D341Med (cell line): ENCODE measurements at regions not wholly inside any gene's neighbourhood (a gene's known extent, or its start where the extent isn't known, plus 50 kb on each side); places are given as distances from the start of the nearest gene placed in this dataset.

Experiments used
- DNase-seq: peaks from one replicate; pipeline ENCODE4 v3.0.0; 2012; ENCODE audit warnings: low spot score

GRCh38 chr12:14275886-14276285, 89.6 kb upstream of the ATF7IP start:
- no peak for DNase-seq

GRCh38 chr12:14278294-14278953, 87.1 kb upstream of the ATF7IP start:
- no peak for DNase-seq

GRCh38 chr12:14279845-14280244, 85.6 kb upstream of the ATF7IP start:
- no peak for DNase-seq

- DNase-seq: no peak
These were observed 84.6 kb upstream of the ATF7IP start for GRCh38 chr12:14280921-14281320.

GRCh38 chr12:14281539-14281938, 83.9 kb upstream of the ATF7IP start:
- no peak for DNase-seq

GRCh38 chr12:14283489-14284144, 81.9 kb upstream of the ATF7IP start:
- DNase-seq: no peak

- no peak for DNase-seq
These were observed 81.2 kb upstream of the ATF7IP start for GRCh38 chr12:14284184-14284722.

- DNase-seq: no peak
These were observed 75.9 kb upstream of the ATF7IP start for GRCh38 chr12:14289601-14290000.

- DNase-seq: no peak
These were observed 74.5 kb upstream of the ATF7IP start for GRCh38 chr12:14290951-14291350.

GRCh38 chr12:14303661-14304155, 61.8 kb upstream of the ATF7IP start:
- no peak for DNase-seq

GRCh38 chr12:14307004-14307403, 58.5 kb upstream of the ATF7IP start:
- DNase-seq: no peak

GRCh38 chr12:14308516-14308915, 57.0 kb upstream of the ATF7IP start:
- DNase-seq: no peak

- no peak for DNase-seq
These were observed 54.6 kb upstream of the ATF7IP start for GRCh38 chr12:14310866-14311265.

GRCh38 chr12:14313379-14314138, 51.9 kb upstream of the ATF7IP start:
- no peak for DNase-seq

GRCh38 chr12:14314801-14315200, 50.7 kb upstream of the ATF7IP start:
- DNase-seq: no peak

- DNase-seq: no peak
These were observed 50.0 kb upstream of the ATF7IP start for GRCh38 chr12:14315501-14315900.
